AG09309 (cell line): ENCODE measurements at regions not wholly inside any gene's neighbourhood (a gene's known extent, or its start where the extent isn't known, plus 50 kb on each side); places are given as distances from the start of the nearest gene placed in this dataset.

Experiments
- DNase-seq: peaks from one replicate; pipeline ENCODE4 v3.0.0-alpha.2; 2010; ENCODE audit warnings: low read depth
- H3K4me3 ChIP-seq: 2 replicates; pipeline ENCODE4 v1.5.1; 2011; ENCODE audit warnings: mild to moderate bottlenecking, low read depth, low read length, moderate library complexity; ENCODE audit not compliant: control insufficient read depth
- CTCF ChIP-seq: IDR thresholded peaks from 2 replicates; pipeline ENCODE4 v1.5.1; 2011; ENCODE audit warnings: mild to moderate bottlenecking, low read depth, low read length, inconsistent platforms; ENCODE audit not compliant: insufficient read depth, control insufficient read depth; ENCODE audit errors: missing control alignments

- no peak for TF ChIP-seq CTCF
- no peak for DNase-seq
- H3K4me3 ChIP-seq, result no peak overlapping the region
Measured at GRCh38 chr2:234628953-234629352, 132.1 kb upstream of the ARL4C start.

GRCh38 chr2:234627308-234627707 lies 130.4 kb upstream of the ARL4C start:
- TF ChIP-seq CTCF, result no peak
- no peak for DNase-seq
- H3K4me3 ChIP-seq, result no peak overlapping the region

GRCh38 chr2:234626566-234627130 lies 129.8 kb upstream of the ARL4C start:
- no peak for DNase-seq
- H3K4me3 ChIP-seq, result no peak overlapping the region
- TF ChIP-seq CTCF, result no peak

GRCh38 chr2:234625626-234626250 lies 128.9 kb upstream of the ARL4C start:
- H3K4me3 ChIP-seq, result no peak overlapping the region
- TF ChIP-seq CTCF, result no peak
- DNase-seq, result no peak

GRCh38 chr2:234623521-234623991 lies 126.7 kb upstream of the ARL4C start:
- no peak for DNase-seq
- TF ChIP-seq CTCF, result no peak
- H3K4me3 ChIP-seq, result no peak overlapping the region

GRCh38 chr2:234621120-234621519 lies 124.2 kb upstream of the ARL4C start:
- DNase-seq, result no peak
- H3K4me3 ChIP-seq, result no peak overlapping the region
- TF ChIP-seq CTCF, result no peak

- TF ChIP-seq CTCF, result no peak
- DNase-seq, result no peak
Measured at GRCh38 chr2:234620018-234620417, 123.1 kb upstream of the ARL4C start.

More at GRCh38 chr2:234620018-234620417, 123.1 kb upstream of the ARL4C start:
- H3K4me3 ChIP-seq, result no peak overlapping the region
